GM23248 (cell line): ENCODE measurements at regions not wholly inside any gene's neighbourhood (a gene's known extent, or its start where the extent isn't known, plus 50 kb on each side); places are given as distances from the start of the nearest gene placed in this dataset.

ENCODE experiments used
- DNase-seq: peaks from one replicate; pipeline ENCODE4 v3.0.0-alpha.2; 2015
- H2AFZ ChIP-seq: fragments of 200-600 bp; sonication (generic); 2 replicates; pipeline ENCODE4 v1.6.1; 2016; ENCODE audit warnings: antibody characterized with exemption
- H3F3A ChIP-seq: fragments of 200-600 bp; sonication (generic); 2 replicates; pipeline ENCODE4 v1.6.1; 2016; ENCODE audit warnings: mild to moderate bottlenecking, antibody characterized with exemption, mixed run types; ENCODE audit not compliant: insufficient read depth
- H3K27ac ChIP-seq: fragments of 200-600 bp; sonication (generic); 2 replicates; pipeline ENCODE4 v1.5.1; 2016; ENCODE audit warnings: mild to moderate bottlenecking
- H3K27me3 ChIP-seq: fragments of 200-600 bp; sonication (generic); replicated peaks from 2 replicates; pipeline ENCODE4 v1.6.1; 2016; ENCODE audit warnings: mild to moderate bottlenecking; ENCODE audit not compliant: insufficient read depth
- H3K36me3 ChIP-seq: fragments of 200-600 bp; sonication (generic); 2 replicates; pipeline ENCODE4 v1.6.1; 2016; ENCODE audit warnings: low read depth, mild to moderate bottlenecking
- H3K4me1 ChIP-seq: fragments of 200-600 bp; sonication (generic); 2 replicates; pipeline ENCODE4 v1.6.1; 2016; ENCODE audit warnings: mild to moderate bottlenecking; ENCODE audit not compliant: insufficient read depth
- H3K4me2 ChIP-seq: fragments of 200-600 bp; sonication (generic); one replicate; pipeline ENCODE4 v1.6.1; 2016; ENCODE audit warnings: mild to moderate bottlenecking; ENCODE audit not compliant: unreplicated experiment
- H3K4me3 ChIP-seq: fragments of 200-600 bp; sonication (generic); 2 replicates; pipeline ENCODE4 v1.5.1; 2016; ENCODE audit warnings: mild to moderate bottlenecking
- H3K79me2 ChIP-seq: fragments of 200-600 bp; sonication (generic); 2 replicates; pipeline ENCODE4 v1.6.1; 2016; ENCODE audit warnings: mild to moderate bottlenecking; ENCODE audit not compliant: insufficient read depth
- H3K9ac ChIP-seq: fragments of 200-600 bp; sonication (generic); 2 replicates; pipeline ENCODE4 v1.6.1; 2016; ENCODE audit warnings: mild to moderate bottlenecking
- H3K9me2 ChIP-seq: fragments of 200-600 bp; sonication (generic); 2 replicates; pipeline ENCODE4 v1.6.1; 2016; ENCODE audit warnings: mixed run types, mild to moderate bottlenecking, moderate library complexity; ENCODE audit not compliant: insufficient read depth
- H3K9me3 ChIP-seq: fragments of 200-600 bp; sonication (generic); one replicate; pipeline ENCODE4 v1.6.1; 2017; ENCODE audit warnings: low read depth
- H4K20me1 ChIP-seq: fragments of 200-600 bp; sonication (generic); 2 replicates; pipeline ENCODE4 v1.6.0; 2016; ENCODE audit not compliant: insufficient read depth
- EZH2 ChIP-seq: fragments of 200-600 bp; sonication (generic); IDR thresholded peaks from 2 replicates; pipeline ENCODE4 v1.6.1; 2018; ENCODE audit warnings: antibody characterized with exemption, mild to moderate bottlenecking; ENCODE audit not compliant: insufficient read depth, poor library complexity, severe bottlenecking
- EZH2phosphoT487 ChIP-seq: fragments of 200-600 bp; sonication (generic); IDR thresholded peaks from 2 replicates; pipeline ENCODE4 v1.6.1; 2018; ENCODE audit warnings: antibody characterized with exemption, moderate library complexity, mild to moderate bottlenecking, low read depth; ENCODE audit not compliant: insufficient read depth
- WGBS, 2 experiments: methylation state at CpG; one replicate each; pipeline ENCODE4 v1.1.6; 2015 to 2017; ENCODE audit warnings: low lambda C conversion rate in 2 of 2, low coverage in 1 of 2; ENCODE audit errors: missing lambda C conversion rate in 2 of 2; 5-methylcytosine and 5-hydroxymethylcytosine counted together
- in situ Hi-C: fragments of 300-500 bp; cut with MboI; formaldehyde crosslinking; loops from 2 replicates; pipeline ENCODE4 v1.15.0; 2020

DNA sequence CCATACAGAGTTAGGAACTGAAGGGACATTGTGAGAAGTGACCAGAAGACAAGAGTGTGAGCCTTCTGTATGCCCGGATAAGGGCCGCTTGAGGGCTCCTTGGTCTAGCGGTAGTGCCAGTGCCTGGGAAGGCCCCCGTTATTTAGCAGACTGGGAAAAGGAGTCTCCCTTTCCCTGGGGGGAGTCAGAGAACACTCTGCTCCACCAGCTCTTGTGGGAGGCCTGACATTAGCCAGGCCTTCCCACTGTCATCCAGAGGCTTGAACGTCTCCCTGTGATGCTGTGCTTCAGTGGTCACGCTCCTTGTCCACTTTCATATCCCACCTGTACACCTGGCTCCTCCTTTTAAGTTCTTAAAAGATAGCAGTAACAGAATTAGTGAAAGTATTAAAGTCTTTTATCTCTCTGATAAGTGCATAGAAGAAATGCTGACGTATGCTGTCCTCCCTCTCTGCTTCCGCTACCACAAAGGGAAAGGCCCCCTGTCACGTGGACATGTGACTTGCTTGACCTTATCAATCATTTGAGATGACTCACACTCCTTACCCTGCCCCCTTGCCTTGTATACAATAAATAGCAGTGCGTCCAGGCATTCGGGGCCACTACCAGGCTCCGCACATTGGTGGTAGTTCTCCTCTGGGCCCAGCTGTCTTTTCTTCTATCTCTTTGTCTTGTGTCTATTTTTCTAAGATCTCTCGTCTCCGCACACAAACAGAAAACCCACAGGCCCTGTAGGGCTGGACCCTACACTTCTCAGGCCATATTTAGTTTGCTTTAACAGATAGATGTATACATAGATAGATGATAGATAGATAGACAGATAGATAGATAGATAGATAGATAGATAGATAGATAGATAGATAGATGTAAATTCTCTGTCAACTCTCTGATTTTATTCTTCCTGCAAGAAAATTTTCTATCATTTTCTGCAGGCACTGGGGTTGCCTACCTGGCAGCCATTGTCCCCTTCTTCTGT lies 131.5 kb upstream of the JCAD start:
- 93 to 94% methylated on average over 14 of the region's 14 CpGs for WGBS, 2 experiments
- no peaks in the 10 kb centered on the region for H3K9me2 ChIP-seq
- peaks cover 8% of the 10 kb centered on the region for H3K4me1 ChIP-seq
- TF ChIP-seq EZH2phosphoT487 (no peak), EZH2 (no peak)
- H3K4me3 ChIP-seq: no peak overlapping the region
- in situ Hi-C loops: no loop called here
- no peaks in the 10 kb centered on the region for H4K20me1 ChIP-seq
- H3K4me2 ChIP-seq: no peak overlapping the region
- no peak overlapping the region for H3K9ac ChIP-seq
- H3F3A ChIP-seq: peaks cover 6% of the 10 kb centered on the region; the same call in 1 of the 2 replicates
- no peaks in the 10 kb centered on the region for H3K79me2 ChIP-seq
- no peak for DNase-seq
- peaks cover 5% of the 10 kb centered on the region; the same call in 1 of the 2 replicates for H3K27me3 ChIP-seq
- no peak overlapping the region for H3K27ac ChIP-seq
- H2AFZ ChIP-seq: no peak overlapping the region
- no peaks in the 10 kb centered on the region for H3K36me3 ChIP-seq
- peaks cover 4% of the 10 kb centered on the region for H3K9me3 ChIP-seq

DNA sequence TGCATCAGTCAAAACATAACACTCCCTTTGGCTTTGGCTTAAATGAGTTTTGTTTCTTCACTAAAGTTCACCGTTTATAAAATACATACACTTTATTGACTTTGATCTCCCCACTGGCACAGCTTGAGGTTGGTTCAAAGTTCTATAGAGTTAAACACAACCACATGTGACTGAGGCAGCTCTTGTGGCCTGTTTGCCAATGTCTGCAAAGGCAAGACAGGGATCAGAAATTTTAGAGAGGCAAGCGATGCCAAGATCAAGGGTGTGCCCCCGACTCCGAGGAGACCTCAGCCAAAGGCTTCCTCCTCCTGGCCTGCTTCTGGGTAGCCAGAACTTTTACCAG lies 129.8 kb upstream of the JCAD start:
- no peak for TF ChIP-seq EZH2
- H3K79me2 ChIP-seq: no peaks in the 10 kb centered on the region
- peaks cover 23% of the 10 kb centered on the region for H3K4me1 ChIP-seq
- H3K36me3 ChIP-seq: no peaks in the 10 kb centered on the region
- H3K9me2 ChIP-seq: no peaks in the 10 kb centered on the region
- WGBS, 2 experiments: 41 to 43% methylated on average over 4 of the region's 4 CpGs
- in situ Hi-C loops: no loop called here
- H3K27ac ChIP-seq: no peak overlapping the region
- H3K4me3 ChIP-seq: no peak overlapping the region
- H3K27me3 ChIP-seq: 0 out of 2 replicates have a peak, but pooled peaks cover 5% of the 10 kb centered on the region
- no peaks in the 10 kb centered on the region for H4K20me1 ChIP-seq
- DNase-seq: no peak
- no peak overlapping the region for H3K4me2 ChIP-seq
- no peak overlapping the region for H3K9ac ChIP-seq
- H3F3A ChIP-seq: peaks cover 12% of the 10 kb centered on the region; the same call in 1 of the 2 replicates
- H2AFZ ChIP-seq: no peak overlapping the region
- H3K9me3 ChIP-seq: peaks cover 4% of the 10 kb centered on the region

DNA sequence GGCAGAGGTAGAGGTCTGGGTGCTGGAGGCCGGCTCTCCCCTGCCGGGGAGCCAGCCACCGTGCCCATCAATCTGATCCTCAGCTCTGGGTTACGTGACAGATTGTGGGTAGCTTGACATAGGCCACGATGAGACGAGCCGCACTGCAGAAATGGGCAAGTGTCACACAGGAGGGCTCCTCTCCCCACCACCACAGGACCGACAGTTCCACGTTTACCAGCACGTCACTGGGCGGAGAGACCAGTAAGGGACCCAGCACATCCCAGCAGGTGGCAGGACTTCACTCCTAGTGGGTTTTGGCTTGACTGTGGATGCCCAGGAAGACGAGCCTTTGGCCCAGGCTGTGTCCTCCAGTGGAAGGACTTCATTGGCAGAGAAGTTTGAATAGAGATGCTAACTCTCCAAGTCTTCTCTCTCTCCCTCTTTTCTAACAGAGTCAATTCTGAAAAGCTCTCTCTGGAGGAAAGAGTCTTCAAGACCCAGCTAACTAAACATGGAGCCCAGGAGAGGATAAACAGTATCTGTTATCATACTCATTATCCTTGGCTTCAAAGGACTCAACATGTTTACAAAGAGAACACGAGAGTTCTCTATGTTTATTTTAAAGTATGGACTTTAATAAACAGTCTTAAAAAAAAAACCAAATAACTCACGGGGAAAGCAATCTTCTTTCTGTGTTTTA lies 129.3 kb upstream of the JCAD start:
- 0 out of 2 replicates have a peak, but pooled peaks cover 5% of the 10 kb centered on the region for H3K27me3 ChIP-seq

DNA sequence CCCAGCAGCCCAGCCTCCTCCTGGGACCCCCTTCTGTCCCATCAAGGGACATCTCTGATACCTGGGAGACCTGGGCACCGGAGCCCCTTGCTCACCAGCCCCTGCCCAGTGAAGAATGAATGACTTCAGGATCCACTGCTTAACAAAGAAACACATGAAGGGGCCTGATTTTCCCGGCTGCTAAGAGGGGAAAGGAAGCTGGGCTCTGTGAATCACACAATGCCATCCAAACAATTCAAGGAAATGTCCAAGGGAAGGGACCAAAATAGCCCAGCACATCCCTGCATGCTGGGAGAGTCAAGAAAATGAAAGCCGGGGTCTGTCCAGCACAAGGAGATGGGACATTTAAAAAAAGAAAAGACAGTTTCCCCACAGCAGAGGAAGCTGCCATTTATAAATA lies 128.7 kb upstream of the JCAD start:
- DNase-seq: peak; percentile 23
- H3F3A ChIP-seq: peaks cover 23% of the 10 kb centered on the region
- TF ChIP-seq EZH2: no peak
- no peak for TF ChIP-seq EZH2phosphoT487
- no peaks in the 10 kb centered on the region for H3K36me3 ChIP-seq
- H4K20me1 ChIP-seq: no peaks in the 10 kb centered on the region
- no peak overlapping the region for H2AFZ ChIP-seq
- no peaks in the 10 kb centered on the region for H3K79me2 ChIP-seq
- no peaks in the 10 kb centered on the region for H3K9me2 ChIP-seq
- peaks cover 34% of the 10 kb centered on the region for H3K4me1 ChIP-seq
- no peak overlapping the region for H3K9ac ChIP-seq
- H3K27ac ChIP-seq: no peak overlapping the region
- in situ Hi-C loops: no loop called here
- H3K9me3 ChIP-seq: no peaks in the 10 kb centered on the region
- H3K4me2 ChIP-seq: no peak overlapping the region
- 0 out of 2 replicates have a peak, but pooled peaks cover 5% of the 10 kb centered on the region for H3K27me3 ChIP-seq
- no peak overlapping the region for H3K4me3 ChIP-seq
- WGBS, 2 experiments: 49 to 53% methylated on average over 3 of the region's 3 CpGs

More for the DNA sequence above, 129.3 kb upstream of the JCAD start:
- H3K36me3 ChIP-seq: no peaks in the 10 kb centered on the region
- peaks cover 17% of the 10 kb centered on the region; the same call in 1 of the 2 replicates for H3F3A ChIP-seq
- in situ Hi-C loops: no loop called here
- no peak for DNase-seq
- peaks cover 4% of the 10 kb centered on the region for H3K9me3 ChIP-seq
- WGBS, 2 experiments: 85 to 91% methylated on average over 14 of the region's 14 CpGs
- peaks cover 28% of the 10 kb centered on the region for H3K4me1 ChIP-seq
- H3K4me3 ChIP-seq: no peak overlapping the region
- TF ChIP-seq EZH2phosphoT487: no peak
- no peak for TF ChIP-seq EZH2
- no peak overlapping the region for H3K4me2 ChIP-seq
- no peaks in the 10 kb centered on the region for H3K9me2 ChIP-seq
- no peak overlapping the region for H3K27ac ChIP-seq
- no peaks in the 10 kb centered on the region for H4K20me1 ChIP-seq
- no peak overlapping the region for H3K9ac ChIP-seq
- no peaks in the 10 kb centered on the region for H3K79me2 ChIP-seq
- no peak overlapping the region for H2AFZ ChIP-seq
